NCI-H526 (cell line): ENCODE measurements at regions not wholly inside any gene's neighbourhood (a gene's known extent, or its start where the extent isn't known, plus 50 kb on each side); places are given as distances from the start of the nearest gene placed in this dataset.

ENCODE experiments used
- DNase-seq, 2 experiments: peaks; one replicate each; lab custom pipeline; 2025; lab: John Stamatoyannopoulos, UW

DNA sequence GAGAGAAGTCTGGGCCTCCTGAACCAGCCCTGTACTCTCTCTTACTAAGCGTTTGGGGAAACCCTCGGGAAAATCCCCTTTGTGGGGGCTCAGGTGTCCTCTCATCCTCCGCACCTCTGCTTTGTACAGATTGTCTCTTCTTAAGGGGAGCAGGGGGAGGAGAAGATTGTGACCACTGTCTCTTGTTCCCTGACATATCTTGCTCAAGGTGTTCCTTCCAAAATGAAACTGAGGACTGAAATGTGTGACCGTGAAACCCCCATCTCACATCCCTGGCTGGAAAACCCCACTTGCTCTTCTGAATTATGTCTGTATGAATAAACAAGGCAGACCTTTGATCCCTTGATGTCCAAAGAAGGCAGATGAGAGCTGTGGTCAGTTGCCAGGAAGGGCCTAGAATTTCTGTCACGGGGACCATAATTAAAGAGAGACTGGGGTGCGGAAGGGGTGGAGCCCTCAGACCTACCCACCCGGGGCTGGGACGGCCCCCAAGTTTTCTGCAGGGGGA lies 369.8 kb downstream of the AACS start:
- DNase-seq, result no peak

DNA sequence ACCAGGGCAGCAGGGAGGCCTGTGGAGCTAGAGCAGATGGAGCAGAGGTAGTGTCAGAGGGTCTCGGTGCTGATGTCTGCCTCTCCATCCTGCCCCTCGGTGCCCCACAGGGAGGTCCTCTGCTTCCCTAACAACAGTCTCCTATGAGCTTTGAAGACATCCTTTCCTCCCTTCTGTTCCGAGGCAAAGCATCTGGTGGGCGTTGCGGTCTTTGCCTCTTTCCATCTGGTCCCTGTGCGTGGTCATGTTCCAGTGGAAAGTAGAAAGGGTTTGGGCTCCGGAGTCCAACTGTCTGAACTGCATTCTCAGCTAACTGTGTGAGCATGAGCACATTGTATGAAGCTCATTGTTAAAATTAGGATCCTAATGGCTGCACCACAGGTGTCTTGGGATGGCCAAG lies 370.6 kb downstream of the AACS start:
- no peak for DNase-seq

DNA sequence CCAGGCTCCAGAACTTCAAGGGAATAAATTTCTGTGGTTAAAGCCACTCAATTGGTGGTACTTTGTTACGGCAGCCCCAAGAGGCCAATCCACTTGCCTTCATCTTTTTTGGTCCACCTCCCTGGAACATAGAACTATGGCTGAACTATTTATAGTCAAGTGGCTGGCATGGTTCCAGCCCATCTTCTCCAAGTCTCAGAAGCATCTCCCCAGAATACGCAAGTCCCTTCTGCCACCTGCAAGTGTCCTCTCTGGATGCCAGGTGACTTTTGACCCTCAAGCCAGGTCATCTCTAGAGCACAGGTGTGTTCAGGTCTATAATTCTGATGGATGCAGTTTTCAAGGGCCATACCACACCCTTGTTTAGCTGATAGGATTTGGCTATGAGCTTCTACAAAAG lies 371.5 kb downstream of the AACS start:
- DNase-seq, result no peak

DNA sequence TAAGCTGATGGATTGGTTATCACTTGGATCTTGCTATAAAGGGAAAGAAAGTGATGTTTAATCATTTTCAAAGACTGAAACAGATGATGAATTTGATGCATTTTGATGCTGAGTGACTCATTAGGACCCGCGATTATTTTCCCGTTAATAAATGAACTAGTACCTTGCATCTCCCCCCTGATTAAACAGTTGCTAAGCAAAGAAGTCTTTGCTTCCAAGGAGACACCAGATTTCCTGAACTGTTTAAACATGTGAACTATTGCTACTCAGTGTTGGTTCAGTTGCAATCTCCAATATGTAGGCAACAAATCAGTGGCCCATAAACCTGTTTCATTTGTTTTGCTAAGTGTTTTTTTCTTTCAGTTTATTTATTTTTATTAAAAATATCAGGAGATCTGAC lies 375.2 kb downstream of the AACS start:
- DNase-seq, result no peak

DNA sequence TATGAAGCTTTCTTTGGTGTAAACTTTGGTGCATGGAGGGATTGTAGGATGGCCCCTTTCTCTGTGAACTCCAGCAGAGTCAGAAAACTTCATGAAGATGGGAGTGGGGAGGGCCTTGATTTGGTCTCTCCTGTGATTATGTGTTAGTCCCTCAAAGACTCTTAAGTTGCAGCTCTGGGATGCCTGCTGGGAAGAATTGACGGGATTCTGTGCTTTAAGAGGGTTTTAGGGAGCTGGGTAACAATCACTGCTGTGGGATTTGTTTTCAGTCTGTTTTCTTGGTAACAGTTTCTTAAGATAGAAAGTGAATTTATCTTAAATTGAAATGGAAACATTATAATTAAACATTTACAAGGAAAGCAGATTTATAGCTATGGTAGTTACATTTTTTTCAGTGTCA lies 378.1 kb downstream of the AACS start:
- no peak for DNase-seq

DNA sequence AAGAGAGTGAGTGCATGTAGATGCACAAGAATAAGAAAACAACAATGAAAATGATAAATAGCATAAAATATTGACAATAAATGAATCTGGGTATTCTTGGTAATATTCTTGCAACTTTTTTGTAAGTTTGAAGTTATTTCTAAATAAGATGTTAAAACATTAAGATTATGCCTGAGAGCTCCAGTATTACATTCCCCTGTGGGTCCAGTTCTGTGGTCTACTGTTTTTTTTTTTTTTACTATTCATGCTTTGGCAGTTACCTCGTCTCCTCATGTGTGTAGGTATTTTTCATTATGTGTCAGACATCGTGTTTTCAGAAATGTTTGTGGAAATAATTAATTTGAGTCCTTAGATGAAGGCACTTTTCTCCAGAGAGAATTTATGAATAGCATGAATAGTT lies 386.2 kb downstream of the AACS start:
- no peak for DNase-seq

DNA sequence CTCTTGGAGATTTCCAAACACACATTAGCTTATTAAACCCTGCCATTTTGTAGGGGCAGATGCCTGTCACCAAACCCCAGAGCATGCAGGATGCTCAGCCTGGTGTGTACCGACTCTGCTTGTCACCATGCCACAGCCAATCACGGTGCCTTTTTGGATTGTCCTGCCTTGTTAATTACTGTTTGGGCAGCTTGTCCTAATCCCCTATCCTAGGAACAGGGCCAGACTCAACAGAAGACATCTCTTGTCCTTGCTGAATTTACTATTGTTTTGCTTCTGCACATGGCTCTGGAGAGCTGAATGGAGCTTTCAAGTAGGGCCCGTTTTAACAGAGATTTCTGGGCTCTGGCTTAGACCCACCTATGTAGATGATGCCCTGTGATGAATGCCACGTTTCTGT lies 388.5 kb downstream of the AACS start:
- no peak for DNase-seq

DNA sequence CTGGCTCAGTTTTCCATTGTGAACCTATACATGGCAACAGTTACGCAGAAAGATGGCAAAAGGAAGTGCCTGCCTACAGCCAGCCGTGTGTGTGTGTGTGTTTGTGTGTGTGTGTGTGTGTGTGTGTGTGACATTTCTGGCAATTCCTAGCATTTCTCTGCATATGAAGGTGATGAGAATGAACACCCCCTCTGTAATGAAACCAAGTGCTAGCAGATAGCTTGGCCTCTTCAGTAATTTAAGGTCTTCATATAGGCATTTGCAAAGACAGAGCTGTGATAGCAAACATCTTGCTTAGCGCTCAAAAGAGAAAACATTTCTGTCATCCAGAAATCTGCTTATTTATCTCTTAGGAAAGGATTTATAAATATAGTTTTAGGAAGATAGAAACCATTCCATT lies 389.1 kb downstream of the AACS start:
- no peak for DNase-seq

DNA sequence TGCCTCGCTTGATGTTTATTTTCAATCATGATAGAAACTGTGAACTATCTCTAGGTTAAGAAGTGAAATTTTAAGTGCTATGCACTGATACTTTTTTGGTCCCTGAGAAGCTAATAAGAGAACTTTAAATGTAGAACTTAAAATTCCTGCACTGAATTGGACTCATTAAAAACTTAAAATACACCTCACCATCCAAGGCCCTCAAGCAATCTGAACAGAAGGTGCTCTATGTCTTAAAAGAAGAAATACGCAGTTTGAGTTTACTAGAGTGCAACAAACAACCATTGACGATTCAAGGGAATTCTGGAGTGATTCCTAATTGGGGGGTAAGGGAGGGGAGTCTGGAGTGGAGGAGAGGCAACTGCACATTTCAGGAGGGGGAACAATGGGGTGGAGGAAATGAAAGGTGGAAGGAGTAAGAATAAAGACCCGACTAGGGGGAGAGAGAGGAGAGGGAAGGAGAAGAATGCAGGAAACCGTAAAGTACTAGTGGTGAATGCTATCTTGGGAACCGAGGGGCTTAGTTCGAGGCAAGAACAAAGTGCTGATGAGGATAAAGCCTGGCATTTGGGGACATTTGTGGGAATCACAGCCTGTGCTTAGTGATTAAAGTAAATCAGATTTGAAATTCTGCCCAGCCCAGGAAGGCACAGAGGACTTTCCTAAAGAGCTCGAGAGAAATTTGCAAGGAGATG lies 389.7 kb downstream of the AACS start:
- no peak for DNase-seq

DNA sequence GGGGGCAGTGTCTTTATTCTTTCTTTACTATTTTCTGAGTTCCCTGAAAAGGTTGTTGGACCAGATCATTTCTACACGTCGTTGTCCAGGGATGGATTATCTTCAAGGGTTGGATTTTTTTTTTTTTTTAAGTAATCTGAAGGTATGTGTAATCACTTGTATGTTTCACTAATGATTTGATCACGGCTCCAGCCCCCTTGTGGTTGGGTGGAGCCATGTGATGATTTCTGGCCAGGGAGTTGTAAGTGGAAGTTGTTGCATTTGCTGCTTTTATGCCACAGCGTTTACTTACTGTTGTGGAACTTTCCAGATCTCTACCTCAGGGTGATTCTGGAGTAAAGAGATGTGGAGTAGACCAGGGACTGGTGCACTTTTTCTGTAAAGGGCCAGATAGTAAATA lies 390.3 kb downstream of the AACS start:
- no peak for DNase-seq

DNA sequence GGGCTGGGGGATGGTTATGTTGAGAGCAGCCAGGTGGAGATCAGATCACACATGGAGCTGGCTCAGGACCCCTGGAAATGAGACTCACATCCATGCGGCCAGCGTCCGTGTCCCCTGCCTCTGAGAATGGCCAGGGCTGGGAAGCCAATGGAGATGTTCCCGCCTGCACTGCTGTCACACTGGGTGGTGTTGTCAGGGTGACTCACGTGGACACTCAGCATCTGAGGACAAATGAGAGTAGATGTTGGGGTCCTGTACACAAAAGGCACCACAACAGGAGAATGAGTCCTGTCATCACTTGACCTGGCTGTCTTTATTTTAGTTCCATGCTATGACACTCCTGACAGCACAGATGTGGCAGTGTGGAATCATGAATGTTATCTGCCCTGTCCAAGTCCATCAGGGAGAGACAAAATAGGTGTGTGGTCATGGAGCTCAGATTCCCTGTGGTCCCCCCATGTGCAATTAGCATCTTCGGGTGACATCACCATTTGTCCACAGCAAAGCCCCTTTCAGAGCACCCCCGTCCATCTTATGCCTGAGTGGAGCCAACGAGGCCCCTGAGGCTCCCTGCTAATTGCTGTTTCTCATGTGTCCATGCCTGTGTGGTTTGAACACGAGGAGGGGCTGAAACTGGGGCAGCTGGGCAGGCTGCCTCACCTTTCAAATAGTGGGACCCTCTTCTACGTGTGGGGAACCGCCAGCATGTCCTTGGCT lies 393.5 kb downstream of the AACS start:
- no peak for DNase-seq

DNA sequence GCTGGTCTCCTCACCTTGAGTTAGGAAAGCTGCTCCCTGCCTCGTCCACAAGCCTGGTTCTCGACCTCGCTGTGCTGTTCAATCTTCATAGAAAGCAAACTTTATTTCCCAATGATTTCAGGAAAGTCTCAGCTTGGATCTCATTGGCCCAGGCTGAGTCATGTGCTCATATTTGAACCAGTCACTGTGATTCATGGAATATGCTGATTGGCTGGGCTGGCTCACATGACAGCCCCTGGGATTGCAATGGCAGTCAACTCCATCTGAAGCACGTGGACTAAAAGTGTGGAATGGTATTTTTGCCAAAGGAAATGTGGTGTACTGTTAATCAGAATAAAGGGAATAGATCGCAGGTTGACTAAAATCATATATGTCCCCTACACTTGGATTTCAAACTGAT lies 396.6 kb downstream of the AACS start:
- DNase-seq, result no peak

DNA sequence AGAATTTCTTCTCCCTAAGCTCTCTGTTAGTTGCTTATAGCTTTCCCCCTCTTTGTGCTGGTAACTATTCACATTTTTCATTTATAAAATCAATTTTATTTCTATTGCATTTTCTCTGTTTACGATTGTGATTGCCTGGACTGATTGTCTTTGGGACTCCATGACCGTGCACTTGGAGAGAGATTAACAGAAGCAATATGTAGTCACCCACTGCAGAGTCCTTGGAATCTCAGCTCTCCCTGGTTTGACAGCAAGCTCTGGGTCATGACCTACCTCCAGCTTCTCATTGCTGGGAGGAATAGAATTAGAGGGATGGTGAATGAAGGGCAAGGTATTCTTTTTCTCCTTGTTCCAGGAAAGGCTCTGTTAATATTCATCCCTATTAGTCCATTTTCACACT lies 398.2 kb downstream of the AACS start:
- DNase-seq, result no peak

DNA sequence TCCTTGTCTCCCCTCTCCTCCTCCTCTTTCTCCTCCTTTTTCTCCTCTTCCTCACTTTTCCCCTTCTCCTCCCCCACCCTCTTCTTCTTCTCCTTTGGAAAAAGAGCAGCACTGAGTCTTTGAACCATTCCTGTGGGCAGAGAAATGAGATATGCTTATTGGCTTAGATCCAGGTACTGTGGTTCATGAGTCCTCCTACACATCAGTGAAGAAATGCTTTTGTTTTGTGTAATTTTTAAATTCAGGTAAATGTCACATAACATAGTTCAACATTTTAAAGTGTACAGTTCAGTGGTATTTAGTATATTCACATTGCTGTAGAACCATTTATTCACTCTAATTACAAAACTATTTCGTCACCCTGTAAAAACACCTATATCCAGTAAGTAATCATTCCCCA lies 402.1 kb downstream of the AACS start:
- no peak for DNase-seq

DNA sequence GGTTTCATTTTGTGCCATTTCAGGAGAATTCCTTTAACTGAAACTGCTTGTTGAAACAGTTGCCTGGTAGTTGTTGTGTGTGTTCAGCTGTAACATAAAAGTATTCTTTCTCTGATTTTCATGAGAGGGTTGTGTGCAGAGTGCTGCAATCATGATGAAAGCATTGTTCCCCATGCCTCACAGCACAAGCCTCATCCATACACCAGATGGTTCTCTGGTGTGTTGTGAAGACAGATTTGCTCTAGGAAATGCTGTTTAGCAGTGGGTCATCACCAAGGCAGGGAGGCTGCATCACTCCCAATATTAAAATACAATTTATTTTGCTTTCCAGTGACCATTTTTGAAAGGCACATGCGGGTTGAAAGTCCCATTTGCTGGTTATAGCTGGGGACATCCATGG lies 404.4 kb downstream of the AACS start:
- DNase-seq, result no peak

DNA sequence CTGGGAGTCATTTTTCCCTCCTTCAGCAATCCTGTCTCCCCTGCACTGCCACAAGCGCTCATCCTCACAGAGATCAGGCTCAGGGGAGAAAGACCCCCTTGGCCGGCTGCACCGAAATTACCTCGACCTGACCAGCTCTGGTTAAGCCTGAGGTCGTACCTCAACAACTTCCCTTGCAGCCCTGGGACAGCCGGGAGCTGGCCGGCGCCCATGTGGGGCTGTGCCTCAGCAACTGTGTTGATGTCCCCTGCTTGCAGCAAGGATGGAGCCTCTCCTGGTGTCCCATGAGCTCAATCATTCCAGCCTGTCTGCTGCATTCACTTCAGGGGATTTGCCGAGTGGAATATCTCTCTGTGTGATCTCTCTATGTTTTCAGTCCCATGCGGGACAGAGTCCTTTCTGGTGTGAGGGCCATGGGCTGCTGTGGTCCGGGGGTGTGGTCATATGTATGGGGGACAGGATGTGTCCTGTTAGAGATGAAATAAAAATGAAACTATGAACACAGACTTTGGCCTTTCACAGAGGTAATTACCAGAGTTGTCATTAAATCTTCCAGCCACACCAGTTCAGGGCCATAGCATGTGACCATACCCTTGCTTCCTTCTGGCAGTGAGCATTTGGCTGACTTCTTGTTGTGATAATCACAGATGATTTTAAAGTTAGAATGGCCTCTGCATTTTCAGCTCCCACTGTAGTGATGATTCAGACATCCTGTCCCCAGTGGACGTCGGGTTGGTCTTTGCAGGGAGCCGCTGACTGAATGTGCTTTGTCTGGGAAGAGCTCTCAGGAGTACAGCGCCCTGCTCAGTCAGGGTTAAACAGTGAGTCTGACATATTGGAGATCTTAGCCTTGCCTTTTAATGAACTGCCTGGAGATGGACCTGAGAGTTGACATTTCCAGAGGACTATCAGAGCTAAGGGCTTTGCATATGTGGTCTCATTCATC lies 405.9 kb downstream of the AACS start:
- DNase-seq, result no peak

DNA sequence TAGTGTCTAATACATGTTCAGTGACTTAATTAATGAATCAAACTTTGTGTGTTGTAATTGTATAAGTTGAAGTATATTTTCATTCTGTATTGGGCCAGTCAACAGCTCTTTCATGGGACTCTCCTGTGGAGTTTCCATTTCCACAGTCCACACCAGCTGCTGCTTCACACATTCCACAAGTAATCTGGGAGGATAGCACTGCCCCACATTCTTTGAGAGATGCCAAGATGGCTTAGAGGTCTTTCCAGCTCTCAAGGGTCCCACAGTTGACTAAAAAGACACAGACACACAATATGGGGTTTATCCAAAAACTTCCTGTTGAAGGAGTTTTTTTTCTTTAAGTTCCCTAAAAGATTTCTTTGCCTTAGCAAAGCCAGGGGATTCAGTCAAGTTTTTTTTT lies 408.3 kb downstream of the AACS start:
- no peak for DNase-seq

DNA sequence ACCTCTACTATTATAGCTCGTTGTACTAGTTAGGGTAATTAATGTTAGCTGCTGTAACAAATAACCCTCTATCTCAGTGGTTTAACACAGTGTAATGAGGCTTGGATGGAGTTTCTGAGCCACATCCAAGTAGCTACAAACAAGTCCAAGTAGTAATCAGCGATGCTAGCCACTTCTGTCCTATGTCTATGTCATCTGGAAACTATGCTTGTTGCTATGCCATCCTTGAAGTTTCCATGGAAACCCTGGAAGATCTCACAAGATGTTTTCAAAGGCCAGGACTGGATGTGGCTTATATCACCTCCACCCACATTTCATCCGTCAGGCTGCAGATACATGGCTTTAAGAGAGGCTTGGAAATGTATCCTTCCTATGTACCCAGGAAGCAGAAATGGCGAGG lies 422.1 kb downstream of the AACS start:
- DNase-seq, result no peak

DNA sequence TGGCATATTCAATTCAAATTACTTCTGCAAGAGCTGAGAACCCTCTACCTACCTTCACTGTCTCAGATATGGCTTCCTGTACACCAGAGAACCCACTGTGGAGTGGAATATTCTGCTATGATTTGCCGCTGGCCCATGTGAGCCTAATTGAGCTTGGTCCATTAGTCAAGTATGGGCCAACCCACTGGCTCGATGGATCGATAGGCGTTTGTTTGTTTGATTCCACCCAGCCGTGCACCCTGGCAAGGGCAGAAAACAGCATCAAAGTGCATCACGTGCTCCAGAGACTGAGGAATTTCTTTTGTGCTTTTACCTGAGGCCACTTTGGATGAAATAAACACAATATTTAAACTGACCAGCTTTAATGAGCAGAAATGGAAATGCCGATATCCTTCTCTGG lies 426.3 kb downstream of the AACS start:
- no peak for DNase-seq

DNA sequence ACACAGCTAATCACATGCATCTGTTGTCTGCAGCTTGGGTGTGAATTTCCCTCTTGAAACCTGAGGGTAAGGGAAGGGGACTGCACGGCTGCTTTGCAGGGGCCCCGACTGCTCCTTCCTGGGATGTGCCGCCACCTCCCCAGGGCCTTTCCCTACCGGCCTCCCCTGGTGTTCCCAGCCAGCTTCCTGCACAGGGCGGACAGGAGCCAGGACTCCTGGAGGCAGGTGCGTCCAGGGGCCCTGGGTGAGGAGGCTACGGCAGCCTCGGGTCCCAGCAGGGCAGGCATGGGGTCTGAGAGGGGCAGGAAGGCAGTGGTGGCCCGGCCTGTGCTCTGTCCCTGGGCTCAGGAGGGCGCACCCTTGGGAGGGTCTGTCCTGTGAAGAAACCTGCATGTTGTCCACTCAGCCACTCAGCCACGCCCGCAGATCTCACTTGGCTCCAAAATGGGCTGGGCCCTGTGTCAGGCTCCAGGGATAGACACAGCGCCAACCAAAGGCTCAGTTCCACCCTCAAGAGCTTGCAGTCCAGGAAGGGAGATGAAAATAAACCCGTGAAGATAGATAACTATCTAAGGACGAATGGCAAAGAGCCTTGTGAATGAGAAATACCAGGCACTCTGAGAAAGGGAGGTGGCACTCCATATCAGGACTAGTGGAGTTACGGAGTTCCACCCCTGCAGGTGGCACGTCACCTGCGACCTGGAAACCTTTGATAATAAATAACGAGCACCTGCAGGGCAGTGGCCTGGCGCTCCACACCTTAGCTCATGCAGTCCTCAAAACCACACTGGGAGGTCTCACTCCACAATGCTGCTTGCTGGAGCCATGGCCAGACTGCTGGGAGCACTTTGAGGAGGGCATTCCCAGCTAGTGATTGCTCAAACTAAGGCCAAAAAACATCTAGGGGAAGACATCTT lies 427.4 kb downstream of the AACS start:
- DNase-seq, result no peak

DNA sequence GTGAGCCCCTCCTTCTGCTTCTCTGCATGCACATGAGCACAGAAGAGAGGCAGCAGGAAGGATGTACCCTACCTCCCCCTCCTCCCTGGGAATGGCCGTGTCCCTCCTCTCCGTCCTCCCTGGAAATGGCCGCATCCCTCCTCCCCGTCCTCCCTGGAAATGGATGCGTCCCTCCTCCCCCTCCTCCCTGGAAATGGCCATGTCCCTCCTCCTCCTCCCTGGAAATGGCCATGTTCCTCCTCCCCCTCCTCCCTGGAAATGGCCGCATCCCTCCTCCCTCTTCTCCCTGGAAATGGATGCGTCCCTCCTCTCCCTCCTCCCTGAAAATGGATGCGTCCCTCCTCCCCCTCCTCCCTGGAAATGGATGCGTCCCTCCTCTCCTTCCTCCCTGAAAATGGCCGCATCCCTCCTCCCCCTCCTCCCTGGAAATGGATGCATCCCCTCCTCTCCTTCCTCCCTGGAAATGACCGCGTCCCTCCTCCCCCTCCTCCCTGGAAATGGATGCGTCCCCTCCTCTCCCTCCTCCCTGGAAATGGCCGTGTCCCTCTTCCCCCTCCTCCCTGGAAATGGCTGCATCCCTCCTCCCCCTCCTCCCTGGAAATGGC lies 428.6 kb downstream of the AACS start:
- DNase-seq, result no peak
